Stimulated activated naive CD8-positive, alpha-beta T cell treated with anti-CD3 and anti-CD28 coated beads, Interleukin-15, Interleukin-2, amounts not matched to agents 100 U/mL and 50 U/mL, for 24 hours (primary cell): ENCODE measurements at regions not wholly inside any gene's neighbourhood (a gene's known extent, or its start where the extent isn't known, plus 50 kb on each side); places are given as distances from the start of the nearest gene placed in this dataset.
"Not testable (repeated sequence)": the region's sequence is repeated elsewhere in the genome, so short reads cannot be mapped to it uniquely, and the experiment has no call there.

Experiments used
- ATAC-seq: fragments of 150-1000 bp; cut with Tn5 transposase; one replicate; pipeline ENCODE4 v1.10.0; 2021
- DNase-seq: peaks from one replicate; pipeline ENCODE4 v3.0.0; 2021

DNA sequence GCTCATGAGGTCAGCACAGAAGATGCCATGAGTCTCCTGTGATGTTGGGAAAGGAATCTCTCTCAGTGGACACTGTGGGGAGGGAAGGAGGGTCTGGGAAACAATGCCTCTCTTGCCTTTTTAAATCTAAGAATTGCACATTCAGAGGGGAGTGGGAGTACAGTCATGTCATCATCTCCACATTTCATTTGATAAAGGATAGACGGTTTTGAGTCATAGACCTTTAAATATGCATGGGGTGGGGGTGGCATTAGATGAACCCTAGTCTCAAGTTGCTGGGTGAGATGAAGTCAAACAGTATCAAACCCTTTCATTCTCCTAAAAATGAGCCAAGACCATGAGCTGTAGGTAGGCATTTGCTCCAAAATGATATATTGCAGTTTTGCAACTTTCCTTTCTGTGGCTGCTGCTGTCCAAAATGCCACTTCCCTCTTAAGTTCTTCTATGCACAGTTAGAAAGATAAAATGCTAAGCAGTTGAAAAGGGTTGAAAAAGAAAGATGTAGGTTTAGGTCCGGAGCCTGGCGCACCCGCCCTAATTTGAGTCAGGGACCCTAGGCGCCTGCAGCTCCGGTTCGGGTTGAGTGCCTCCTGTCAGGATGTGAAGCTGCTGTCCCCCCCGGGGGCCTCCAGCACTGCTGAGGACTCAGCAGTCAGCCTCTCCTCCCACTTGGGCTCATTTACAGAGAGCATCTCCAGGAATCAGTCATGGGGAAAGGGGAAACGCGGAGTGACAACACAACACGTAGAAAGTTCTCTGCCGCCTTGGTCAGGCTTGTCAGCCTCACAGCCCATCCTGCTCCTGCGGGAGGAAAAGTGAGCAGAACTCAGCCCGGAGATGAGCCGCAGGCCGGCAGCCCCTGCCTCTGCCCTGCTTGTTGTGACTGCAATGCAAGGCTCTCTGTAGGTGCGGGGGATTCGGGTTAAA, 479.3 kb upstream of the RUNX1 start:
- peak; percentile 48 for DNase-seq
- peak; percentile 74 for ATAC-seq

GRCh38 chr21:35527358-35527757, 478.3 kb upstream of the RUNX1 start:
- DNase-seq = no peak
- no peak for ATAC-seq

DNA sequence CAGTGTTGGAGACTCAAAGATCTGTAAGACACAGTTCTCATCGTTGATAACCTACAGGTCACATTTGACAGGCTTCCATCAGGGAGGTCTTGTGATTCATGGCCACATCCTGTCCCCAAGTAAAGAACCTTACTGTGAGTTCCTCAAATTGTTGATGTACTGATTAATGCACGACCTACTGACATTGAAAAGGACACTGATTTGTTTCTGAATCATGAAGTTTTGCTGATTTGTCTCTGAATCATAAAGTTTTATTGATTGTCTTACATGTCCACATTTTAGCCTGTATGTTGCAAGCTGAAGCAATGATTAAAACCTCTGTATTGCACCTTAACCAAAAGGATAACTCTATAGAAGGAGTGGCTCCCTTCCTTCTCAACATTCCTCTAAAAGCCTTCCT, 476.3 kb upstream of the RUNX1 start:
- ATAC-seq = peak; percentile 53
- DNase-seq = no peak

- ATAC-seq = no peak
- DNase-seq = no peak
Observed at GRCh38 chr21:35521852-35522505, 472.9 kb upstream of the RUNX1 start.

- DNase-seq = no peak
Observed at GRCh38 chr21:35521293-35521692, 472.2 kb upstream of the RUNX1 start.

GRCh38 chr21:35520856-35521255, 471.8 kb upstream of the RUNX1 start:
- ATAC-seq (no peak), DNase-seq (no peak)

More at GRCh38 chr21:35521293-35521692, 472.2 kb upstream of the RUNX1 start:
- no peak for ATAC-seq

- no peak for ATAC-seq
- no peak for DNase-seq
Observed at GRCh38 chr21:35520302-35520701, 471.2 kb upstream of the RUNX1 start.

DNA sequence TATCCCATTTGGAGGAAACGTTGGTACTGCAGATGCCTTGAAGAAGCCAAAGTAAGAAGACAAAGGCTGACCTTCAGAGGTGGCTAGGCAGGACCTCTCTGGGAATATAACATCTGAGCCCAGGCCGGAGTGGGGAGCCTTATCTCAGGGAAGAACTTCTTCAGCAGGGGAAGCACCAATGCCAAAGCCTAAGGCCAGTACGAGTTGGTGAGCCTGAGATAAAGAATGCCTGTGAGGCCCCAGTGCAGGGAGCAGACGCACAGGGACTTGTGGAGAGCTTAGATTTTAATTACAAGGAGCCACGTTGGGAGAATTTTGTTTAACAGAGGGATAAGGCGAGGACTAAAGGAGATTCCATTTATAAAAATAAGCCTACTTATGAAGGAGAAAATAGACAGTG, 468.8 kb upstream of the RUNX1 start:
- no peak for ATAC-seq
- no peak for DNase-seq

DNA sequence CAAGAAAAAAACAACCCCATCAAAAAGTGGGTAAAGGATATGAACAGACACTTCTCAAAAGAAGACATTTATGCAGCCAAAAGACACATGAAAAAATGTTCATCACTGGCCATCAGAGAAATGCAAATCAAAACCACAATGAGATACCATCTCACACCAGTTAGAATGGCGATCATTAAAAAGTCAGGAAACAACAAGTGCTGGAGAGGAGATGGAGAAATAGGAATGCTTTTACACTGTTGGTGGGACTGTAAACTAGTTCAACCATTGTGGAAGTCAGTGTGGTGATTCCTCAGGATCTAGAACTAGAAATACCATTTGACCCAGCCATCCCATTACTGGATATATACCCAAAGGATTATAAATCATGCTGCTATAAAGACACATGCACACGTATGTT, 467.2 kb upstream of the RUNX1 start:
- not testable (repeated sequence) for ATAC-seq, DNase-seq

- ATAC-seq = no peak
- DNase-seq = no peak
Observed at GRCh38 chr21:35512346-35512745, 463.2 kb upstream of the RUNX1 start.

GRCh38 chr21:35511696-35512162, 462.6 kb upstream of the RUNX1 start:
- no peak for DNase-seq
- no peak for ATAC-seq

DNA sequence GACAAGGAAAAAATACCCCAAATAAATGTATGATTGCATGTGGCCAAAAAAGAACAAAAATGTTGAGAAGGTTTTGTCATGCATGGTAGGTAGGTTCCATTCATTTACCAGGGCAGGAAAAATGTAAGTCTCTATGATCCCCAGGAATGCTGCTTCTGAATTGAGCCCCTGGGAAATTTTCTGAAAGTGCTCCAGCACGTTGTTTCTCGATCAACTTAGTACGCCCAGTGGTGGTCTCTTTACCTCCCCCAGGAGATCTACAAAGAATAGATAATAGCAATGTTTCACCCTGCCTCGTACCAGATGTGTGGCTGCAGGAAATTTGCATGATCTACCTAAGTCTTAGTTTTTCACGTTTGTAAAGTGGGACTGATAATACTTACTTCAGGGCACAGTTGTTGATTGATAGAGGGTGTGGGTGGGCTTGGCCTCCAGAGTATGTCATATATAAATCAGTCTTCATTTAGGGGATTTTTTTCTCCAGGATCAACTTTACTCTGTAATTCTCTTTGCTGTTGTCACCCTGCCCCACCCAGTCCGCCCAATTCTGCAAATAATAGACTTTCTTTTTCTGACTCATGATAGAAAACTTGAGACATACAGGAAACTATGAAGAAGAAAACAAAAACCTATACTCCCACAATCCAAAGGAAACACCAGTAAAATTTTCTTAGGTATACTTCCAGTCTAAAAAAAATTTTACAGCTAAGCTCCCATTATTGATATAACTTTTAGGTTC, 462.0 kb upstream of the RUNX1 start:
- ATAC-seq (peak; percentile 80), DNase-seq (no peak)

DNA sequence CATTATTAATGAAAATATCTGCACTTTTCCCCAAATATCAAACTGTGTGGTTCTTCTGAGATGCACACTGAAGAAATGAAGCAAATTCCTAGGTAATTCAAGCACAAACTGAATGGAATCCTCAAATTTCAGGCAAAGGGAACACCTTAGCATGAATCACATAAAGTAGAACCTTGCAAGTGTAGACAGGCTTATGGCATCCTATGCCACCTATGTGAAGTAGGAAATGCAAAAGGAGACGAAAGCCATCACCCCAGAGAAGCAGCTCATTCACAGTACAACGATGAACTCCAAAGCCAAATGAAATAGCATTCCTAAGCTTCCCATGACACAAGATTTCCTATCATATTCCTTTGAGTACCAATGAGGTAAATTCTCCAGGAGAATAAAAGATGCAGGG, 461.2 kb upstream of the RUNX1 start:
- ATAC-seq (no peak), DNase-seq (no peak)

GRCh38 chr21:35509001-35509704, 460.1 kb upstream of the RUNX1 start:
- no peak for ATAC-seq

GRCh38 chr21:35508139-35508888, 459.2 kb upstream of the RUNX1 start:
- peak; percentile 21 for DNase-seq

More at GRCh38 chr21:35509001-35509704, 460.1 kb upstream of the RUNX1 start:
- DNase-seq = no peak

DNA sequence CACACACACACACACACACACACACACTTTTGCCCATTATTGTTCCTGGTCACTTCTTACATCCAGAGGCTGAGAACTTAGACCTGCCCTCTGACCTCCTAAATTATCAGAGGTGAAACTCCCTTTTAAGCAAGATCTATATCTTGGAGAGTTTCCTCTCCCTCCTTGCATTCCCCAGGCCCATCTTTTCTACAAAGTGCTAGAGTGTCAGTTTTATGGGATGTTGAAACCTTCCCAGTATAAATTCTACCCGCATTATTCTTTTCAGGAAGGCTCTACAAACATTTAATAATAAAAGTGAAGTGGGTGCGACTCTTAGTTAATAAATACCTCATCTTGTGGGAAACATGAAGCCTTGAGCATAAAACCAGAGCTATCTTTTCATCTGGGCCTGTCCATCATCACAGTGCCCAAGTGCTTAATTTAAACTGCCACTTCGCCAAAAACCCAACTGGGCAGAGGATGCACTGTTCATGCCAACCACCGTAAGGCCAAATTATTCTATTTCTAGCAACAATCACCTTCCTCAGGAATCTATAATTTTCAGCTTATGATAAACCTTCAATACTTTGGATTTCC, 458.2 kb upstream of the RUNX1 start:
- DNase-seq = no peak
- ATAC-seq = no peak

More at GRCh38 chr21:35508139-35508888, 459.2 kb upstream of the RUNX1 start:
- ATAC-seq = peak; percentile 53

DNA sequence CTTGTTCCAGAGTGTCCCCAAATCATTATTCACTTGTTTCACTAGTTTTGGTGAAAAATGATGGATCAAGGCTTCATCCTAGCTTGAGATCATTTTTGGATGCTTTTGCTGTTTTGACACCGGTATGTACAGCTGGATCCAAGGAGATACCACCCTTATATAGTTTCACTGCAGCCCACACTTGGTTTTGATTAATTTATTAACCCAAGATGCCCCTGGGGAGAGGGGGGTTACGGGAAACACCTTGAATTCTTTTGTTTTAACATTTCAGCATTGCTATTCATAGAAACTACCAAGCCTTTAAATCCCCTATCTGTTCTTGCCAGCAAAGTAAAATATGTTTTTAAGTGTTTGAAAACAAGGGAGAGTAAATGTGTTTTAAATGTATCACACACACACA, 457.7 kb upstream of the RUNX1 start:
- DNase-seq = no peak
- ATAC-seq = no peak

DNA sequence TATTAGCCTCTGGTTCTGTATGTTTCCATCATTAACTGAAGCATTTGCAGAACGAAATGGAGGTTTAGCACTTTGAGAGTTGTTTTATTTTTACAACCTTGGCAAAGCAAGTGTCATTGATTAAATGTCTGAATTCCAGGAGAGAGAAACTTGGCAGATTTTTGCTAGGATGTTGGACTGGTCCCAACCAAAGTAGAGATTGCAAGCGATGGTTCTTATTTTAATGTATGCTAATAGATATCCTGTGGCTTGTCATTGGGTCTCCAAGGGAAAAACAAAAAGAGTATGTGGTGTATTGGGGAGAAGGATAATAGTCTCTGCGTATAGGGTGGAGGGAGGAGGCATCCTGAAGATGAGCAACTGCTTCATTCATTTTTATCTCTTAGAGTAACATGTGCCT, 457.2 kb upstream of the RUNX1 start:
- no peak for ATAC-seq

GRCh38 chr21:35504951-35505466, 455.9 kb upstream of the RUNX1 start:
- ATAC-seq = no peak
- DNase-seq = no peak

More for the DNA sequence above, 457.2 kb upstream of the RUNX1 start:
- no peak for DNase-seq

DNA sequence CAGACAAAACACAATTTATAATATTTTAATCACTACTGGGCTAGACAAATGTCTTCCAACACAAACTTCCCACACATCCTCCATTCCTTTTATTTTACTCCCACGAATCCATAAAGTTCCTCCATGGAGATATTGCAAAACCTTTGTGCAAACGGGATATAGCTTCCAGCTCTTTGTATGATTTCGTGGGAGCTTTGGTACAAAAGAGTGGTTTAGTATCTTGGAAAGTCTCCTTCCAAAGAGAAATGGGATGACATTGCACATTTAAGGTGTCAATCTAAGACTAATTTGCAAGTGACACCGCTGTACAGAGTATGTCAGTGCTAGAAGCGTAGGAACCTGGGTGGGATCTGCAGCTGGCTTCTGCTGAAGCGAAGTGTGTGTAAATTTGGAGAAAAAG, 455.2 kb upstream of the RUNX1 start:
- DNase-seq (no peak), ATAC-seq (no peak)

- ATAC-seq (no peak), DNase-seq (no peak)
Observed at GRCh38 chr21:35503671-35504070, 454.6 kb upstream of the RUNX1 start.
